Body of pancreas (tissue), 4 donors: ENCODE measurements at regions not wholly inside any gene's neighbourhood (a gene's known extent, or its start where the extent isn't known, plus 50 kb on each side); places are given as distances from the start of the nearest gene placed in this dataset.

ENCODE experiments used
- ATAC-seq: fragments of 150-250 bp; one replicate; pipeline ENCODE4 v1.9.1; 2016
- DNase-seq, 4 donors: peaks; one replicate each; pipeline ENCODE4 v3.0.0-alpha.2; 2019
- H3K27ac ChIP-seq, 4 donors: fragments of 200-600 bp; sonication (generic); 1 replicate in 3 of 4; 2 replicates in 1 of 4; pipeline versions ENCODE4 v1.5.1 to v1.6.1; 2016 to 2019; ENCODE audit warnings: mild to moderate bottlenecking in 1 of 4, mixed read lengths in 1 of 4, moderate library complexity in 1 of 4
- H3K27me3 ChIP-seq, 2 donors: fragments of 200-600 bp; sonication (generic); one replicate each; pipeline ENCODE4 v1.6.0; 2016; ENCODE audit warnings: mild to moderate bottlenecking in 1 of 2
- H3K36me3 ChIP-seq, 2 donors: fragments of 200-600 bp; sonication (generic); replicated peaks in 1 of 2; 2 replicates each; pipeline ENCODE4 v1.5.1; 2016; ENCODE audit warnings: low read depth in 2 of 2; ENCODE audit not compliant: insufficient read depth in 1 of 2
- H3K4me1 ChIP-seq: fragments of 200-600 bp; sonication (generic); one replicate; pipeline ENCODE4 v1.6.0; 2016
- H3K4me3 ChIP-seq, 2 donors: fragments of 200-600 bp; sonication (generic); 1 replicate in 1 of 2; 2 replicates in 1 of 2; pipeline ENCODE4 v1.5.1; 2016 to 2019
- H3K9me3 ChIP-seq, 3 donors: fragments of 200-600 bp; sonication (generic); 1 replicate in 2 of 3; 2 replicates in 1 of 3; pipeline ENCODE4 v1.5.1; 2016
- CTCF ChIP-seq, 7 experiments: fragments of 450-650 bp in 4 of 7; fragments of 200-600 bp in 3 of 7; sonication (generic) in 3 of 7; IDR thresholded peaks; one replicate each; pipeline ENCODE4 v1.5.1; 2016 to 2019; ENCODE audit warnings: antibody characterized with exemption in 7 of 7
- POLR2A ChIP-seq, 3 donors: fragments of 450-650 bp; IDR thresholded peaks; one replicate each; pipeline ENCODE4 v1.6.1; 2016; ENCODE audit warnings: antibody characterized with exemption in 3 of 3, mild to moderate bottlenecking in 2 of 3
- WGBS, 2 donors: methylation state at CpG; one replicate each; pipeline ENCODE4 v1.1.5; 2017; 5-methylcytosine and 5-hydroxymethylcytosine counted together
- intact Hi-C: fragments of 100-400 bp; cut with DNase I; formaldehyde crosslinking; loops from one replicate; pipeline ENCODE4 v1.15.1; 2023

DNA sequence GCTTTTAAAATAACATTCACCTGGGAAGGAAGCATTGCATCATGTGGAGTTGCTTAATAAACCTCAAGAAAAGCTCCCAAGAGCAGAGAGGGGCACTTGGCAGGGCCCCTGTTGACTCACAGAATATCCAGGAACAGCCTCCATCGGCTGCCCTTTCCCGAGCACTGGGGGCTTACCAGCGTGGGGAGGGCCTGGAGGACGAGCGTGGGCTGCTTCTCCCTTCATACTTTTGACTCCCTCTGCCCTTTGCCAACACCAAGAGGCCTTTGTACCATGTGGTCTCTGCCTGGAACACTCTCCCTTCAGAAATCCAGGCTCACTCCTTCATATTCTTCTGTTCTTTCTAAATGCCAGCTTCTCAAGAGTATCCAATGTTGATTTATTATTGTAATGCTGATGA lies 492.1 kb upstream of the TMEM132C start:
- ATAC-seq (no peak), DNase-seq (no peak)
- intact Hi-C loops = no loop called here
- WGBS, 2 donors = 32 to 53% methylated on average over 5 of the region's 5 CpGs
- Histone ChIP-seq H3K4me3 (no peak overlapping the region), H3K4me1 (no peaks in the 10 kb centered on the region), H3K9me3 (no peaks in the 10 kb centered on the region), H3K27me3 (no peaks in the 10 kb centered on the region), H3K36me3 (no peaks in the 10 kb centered on the region), H3K27ac (no peak overlapping the region)
- no peak for TF ChIP-seq POLR2A (IDR thresholded peaks at IDR 0.05)
- TF ChIP-seq CTCF (IDR thresholded peaks at IDR 0.05) = no peak

DNA sequence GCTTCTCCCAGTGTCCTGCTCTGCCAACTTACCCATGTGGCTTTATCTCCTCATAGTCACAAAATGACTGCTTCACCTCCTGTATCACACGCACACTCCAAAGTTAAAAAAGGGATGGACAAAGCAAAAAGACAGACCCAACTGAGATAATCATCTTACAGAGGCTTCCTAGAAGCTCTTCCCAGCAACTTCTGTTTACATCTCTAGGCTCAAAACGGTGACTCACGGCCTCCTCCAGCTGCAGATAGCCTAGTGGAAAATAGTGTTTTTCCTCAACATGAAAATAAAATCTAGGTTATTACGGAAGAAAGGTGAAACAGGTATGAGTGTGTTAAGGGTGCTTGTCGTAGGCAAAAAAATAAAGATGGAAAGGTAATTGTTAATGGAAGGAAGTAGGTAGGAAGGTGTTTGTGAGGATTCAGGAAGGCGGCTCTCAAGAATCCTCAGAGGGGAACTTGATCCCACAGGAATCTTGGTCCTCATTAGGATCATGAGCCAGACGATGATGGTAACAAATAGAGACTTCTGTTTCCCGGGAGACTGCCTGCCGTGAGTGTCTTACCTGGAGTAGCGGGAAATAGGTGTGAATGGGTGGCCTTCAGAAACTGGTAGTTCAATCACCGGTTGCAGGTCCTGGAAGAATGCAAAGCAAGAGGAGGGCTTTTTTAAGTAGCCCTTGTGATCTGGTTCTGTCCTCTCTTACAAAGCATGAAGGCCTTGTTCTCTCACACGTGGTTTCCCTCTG lies 487.5 kb upstream of the TMEM132C start:
- Histone ChIP-seq H3K4me1 (no peaks in the 10 kb centered on the region), H3K9me3 (no peaks in the 10 kb centered on the region), H3K4me3 (no peak overlapping the region), H3K27ac (no peak overlapping the region), H3K27me3 (no peaks in the 10 kb centered on the region), H3K36me3 (no peaks in the 10 kb centered on the region)
- 49 to 58% methylated on average over 12 of the region's 12 CpGs for WGBS, 2 donors
- ATAC-seq (no peak), DNase-seq (no peak)
- TF ChIP-seq CTCF (IDR thresholded peaks at IDR 0.05) (no peak), POLR2A (IDR thresholded peaks at IDR 0.05) (no peak)
- intact Hi-C loops = no loop called here

DNA sequence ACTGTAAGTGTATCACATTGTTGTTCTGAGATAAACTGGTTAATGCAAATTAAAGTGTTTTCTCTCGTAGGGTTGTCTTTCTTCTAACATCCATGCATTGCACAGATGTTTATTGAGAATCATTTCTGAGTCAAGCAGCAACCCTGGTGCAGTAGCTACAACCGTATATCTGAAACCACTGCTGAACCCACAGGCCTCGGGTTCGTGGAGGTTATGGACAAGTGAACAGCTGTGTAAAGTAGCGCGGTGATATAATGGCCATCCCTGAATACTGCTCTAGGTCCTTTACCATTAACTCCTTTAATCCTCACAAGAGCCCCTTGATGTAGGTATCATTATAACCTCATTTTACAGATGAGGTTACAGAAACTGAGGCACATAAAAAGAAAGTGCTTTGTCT lies 486.1 kb upstream of the TMEM132C start:
- H3K9me3 ChIP-seq = no peaks in the 10 kb centered on the region
- ATAC-seq (no peak), DNase-seq (no peak)
- WGBS, 2 donors = 33 to 43% methylated on average over 6 of the region's 6 CpGs
- intact Hi-C loops = no loop called here
- no peaks in the 10 kb centered on the region for H3K27me3 ChIP-seq
- TF ChIP-seq CTCF (IDR thresholded peaks at IDR 0.05) = no peak
- no peak overlapping the region for H3K27ac ChIP-seq
- H3K4me1 ChIP-seq = no peaks in the 10 kb centered on the region
- H3K36me3 ChIP-seq = no peaks in the 10 kb centered on the region
- no peak overlapping the region for H3K4me3 ChIP-seq

DNA sequence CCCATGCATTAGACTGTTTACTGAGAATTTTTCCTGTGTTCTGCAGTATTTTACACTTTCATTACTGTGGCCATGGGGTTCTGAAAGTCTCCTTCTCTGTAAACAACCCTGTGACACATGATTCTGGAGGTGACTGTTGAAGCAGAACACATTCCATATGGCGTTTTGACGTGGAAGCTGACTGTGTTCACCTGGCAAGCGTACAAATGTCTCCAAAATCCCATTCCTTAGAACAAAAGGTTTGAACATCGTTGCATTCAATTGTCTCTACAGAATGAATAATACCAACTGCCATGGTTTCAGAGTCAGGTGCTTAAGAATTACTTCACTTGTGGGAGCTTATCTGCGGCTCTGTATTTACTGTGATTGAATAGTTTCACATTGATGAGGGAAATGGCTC lies 485.6 kb upstream of the TMEM132C start:
- Histone ChIP-seq H3K36me3 (no peaks in the 10 kb centered on the region), H3K27ac (no peak overlapping the region), H3K4me3 (no peak overlapping the region), H3K27me3 (no peaks in the 10 kb centered on the region), H3K9me3 (no peaks in the 10 kb centered on the region), H3K4me1 (no peaks in the 10 kb centered on the region)
- intact Hi-C loops = no loop called here
- no peak for DNase-seq
- 28 to 34% methylated on average over 5 of the region's 5 CpGs for WGBS, 2 donors
- no peak for ATAC-seq
- TF ChIP-seq CTCF (IDR thresholded peaks at IDR 0.05) (no peak), POLR2A (IDR thresholded peaks at IDR 0.05) (no peak)

DNA sequence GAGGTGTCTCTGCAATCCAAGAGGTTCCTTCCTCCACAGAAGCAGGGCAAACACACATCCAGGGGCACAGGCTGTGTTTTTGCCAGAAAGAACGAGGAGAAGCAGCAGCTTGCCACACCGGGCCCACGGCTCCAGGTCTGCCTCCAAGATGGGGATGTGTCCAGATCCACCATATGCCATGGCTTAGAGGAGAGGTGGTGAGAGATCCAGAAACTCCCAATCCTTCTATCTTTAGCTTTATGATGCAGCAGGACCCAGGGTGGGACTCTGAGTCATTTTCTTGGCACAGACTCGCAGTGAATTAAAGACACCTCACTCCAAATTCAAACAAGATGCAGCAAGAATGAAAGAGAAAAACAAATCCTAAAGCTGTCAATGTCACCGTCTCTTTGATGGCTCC lies 481.4 kb upstream of the TMEM132C start:
- no peak for TF ChIP-seq POLR2A (IDR thresholded peaks at IDR 0.05)
- no peak for TF ChIP-seq CTCF (IDR thresholded peaks at IDR 0.05)
- Histone ChIP-seq H3K9me3 (no peaks in the 10 kb centered on the region), H3K4me3 (no peak overlapping the region), H3K27ac (no peak overlapping the region), H3K27me3 (no peaks in the 10 kb centered on the region), H3K36me3 (no peaks in the 10 kb centered on the region), H3K4me1 (no peaks in the 10 kb centered on the region)
- ATAC-seq (no peak), DNase-seq (no peak)
- intact Hi-C loops = no loop called here
- 47 to 54% methylated on average over 5 of the region's 5 CpGs for WGBS, 2 donors
